K562 (cell line): ENCODE measurements at regions not wholly inside any gene's neighbourhood (a gene's known extent, or its start where the extent isn't known, plus 50 kb on each side); places are given as distances from the start of the nearest gene placed in this dataset.

Experiments used
- ATAC-seq: fragments of 200-7000 bp; cut with Tn5 transposase; 3 replicates; pipeline ENCODE4 v1.9.1; 2020; ENCODE audit warnings: moderate library complexity
- BruUV-seq: library from RNA; stranded (reverse); fragments of 400-500 nt; replicated peaks from 2 replicates; lab custom pipeline; 2021; lab: Mats Ljungman, UMichigan
- CTCF ChIA-PET: fragments of 300-600 bp; formaldehyde crosslinking; extraction: SDS; loops from one replicate; lab custom pipeline; 2021; ENCODE audit warnings: low intra/inter-chr PET ratio; lab: Yijun Ruan, JAX
- POLR2A ChIA-PET: fragments of 300-600, 350-650 bp; sonication (Branson Sonifier 250); formaldehyde crosslinking; extraction: SDS; loops from one replicate; lab custom pipeline; 2021; ENCODE audit warnings: antibody characterized with exemption, inconsistent platforms; lab: Yijun Ruan, JAX
- DNase-seq, 4 experiments: peaks; one replicate each; pipeline versions ENCODE4 v3.0.0 to v3.0.0-alpha.2; 2011 to 2018; ENCODE audit warnings: low spot score in 3 of 4, mixed read lengths in 3 of 4; ENCODE audit errors: extremely low read depth in 1 of 4
- FAIRE-seq: peaks from 2 replicates; lab custom pipeline; 2011; peaks lifted over from hg19 to GRCh38; lab: Jason Lieb, UNC
- H2AFZ ChIP-seq: 2 replicates; pipeline ENCODE4 v1.6.0; 2011; ENCODE audit warnings: low read depth, low read length, control low read depth, inconsistent platforms
- H3K27ac ChIP-seq: fragments of 200-600 bp; 3 replicates; pipeline ENCODE4 v1.8.0; 2011; ENCODE audit warnings: low read depth, mild to moderate bottlenecking, control low read depth, inconsistent platforms, low read length, moderate library complexity, mixed read lengths; ENCODE audit errors: extremely low read depth
- H3K27me3 ChIP-seq, 2 experiments: fragments of 300-600 bp in 1 of 2; 2 replicates in 1 of 2; 3 replicates in 1 of 2; pipeline versions ENCODE4 v1.6.0 to v1.8.0; 2011; ENCODE audit warnings: inconsistent platforms in 2 of 2, low read length in 2 of 2, mild to moderate bottlenecking in 1 of 2, mixed read lengths in 1 of 2, moderate library complexity in 1 of 2; ENCODE audit not compliant: control insufficient read depth in 2 of 2, insufficient read depth in 2 of 2
- H3K36me3 ChIP-seq: fragments of 300-600 bp; 3 replicates; pipeline ENCODE4 v1.8.0; 2011; ENCODE audit warnings: mild to moderate bottlenecking, low read length, inconsistent platforms; ENCODE audit not compliant: control insufficient read depth, insufficient read depth
- H3K4me1 ChIP-seq, 2 experiments: fragments of 200-600 bp in 1 of 2; replicated peaks in 1 of 2; 2 replicates in 1 of 2; 3 replicates in 1 of 2; pipeline versions ENCODE4 v1.5.1 to v1.8.0; 2011; ENCODE audit warnings: inconsistent platforms in 2 of 2, low read length in 2 of 2, mild to moderate bottlenecking in 1 of 2, mixed read lengths in 1 of 2, moderate library complexity in 1 of 2; ENCODE audit not compliant: control insufficient read depth in 2 of 2, insufficient read depth in 2 of 2
- H3K4me2 ChIP-seq: 2 replicates; pipeline ENCODE4 v1.6.1; 2011; ENCODE audit warnings: low read length, control low read depth, inconsistent platforms, mixed read lengths; ENCODE audit not compliant: insufficient read depth
- H3K4me3 ChIP-seq: fragments of 200-600 bp; sonication (generic), shearing (Covaris generic); 2 replicates; pipeline ENCODE4 v1.5.1; 2016; ENCODE audit warnings: control low read depth, inconsistent platforms
- H3K79me2 ChIP-seq: fragments of 200-600 bp; 3 replicates; pipeline ENCODE4 v1.8.0; 2011; ENCODE audit warnings: low read length, inconsistent platforms; ENCODE audit not compliant: control insufficient read depth, insufficient read depth
- H3K9ac ChIP-seq, 2 experiments: 2 replicates each; pipeline versions ENCODE4 v1.6.0 to v1.6.1; 2011; ENCODE audit warnings: low read depth in 2 of 2, low read length in 2 of 2, control low read depth in 1 of 2, inconsistent platforms in 1 of 2, mild to moderate bottlenecking in 1 of 2, mixed read lengths in 1 of 2; ENCODE audit not compliant: insufficient read depth in 1 of 2
- H3K9me1 ChIP-seq: one replicate; pipeline ENCODE4 v1.6.0; 2011; ENCODE audit warnings: inconsistent platforms, mild to moderate bottlenecking, low read length, moderate library complexity; ENCODE audit not compliant: control insufficient read depth, insufficient read depth
- H3K9me3 ChIP-seq: replicated peaks from 2 replicates; pipeline ENCODE4 v1.5.1; 2011; ENCODE audit warnings: low read depth, low read length, inconsistent platforms; ENCODE audit not compliant: control insufficient read depth, insufficient read depth
- H4K20me1 ChIP-seq: replicated peaks from 2 replicates; pipeline ENCODE4 v1.6.1; 2011; ENCODE audit warnings: low read length, inconsistent platforms, mixed read lengths; ENCODE audit not compliant: control insufficient read depth, insufficient read depth
- BRCA1 ChIP-seq, 2 experiments: fragments of 450-650 bp in 1 of 2; sonication (generic) in 1 of 2; formaldehyde crosslinking in 1 of 2; IDR thresholded peaks; 2 replicates each; pipeline versions ENCODE4 v1.5.0 to v1.6.1; 2017 to 2020; ENCODE audit warnings: mild to moderate bottlenecking in 1 of 2, missing genetic modification reagents in 1 of 2
- CREB3L1 ChIP-seq: fragments of 450-650 bp; IDR thresholded peaks from 2 replicates; pipeline ENCODE4 v1.6.1; 2014; ENCODE audit warnings: low read depth, mild to moderate bottlenecking, moderate library complexity, borderline replicate concordance
- CXXC5 ChIP-seq: fragments of 250-450 bp; sonication (Bioruptor Pico); IDR thresholded peaks from 2 replicates; pipeline ENCODE4 v1.8.0; 2022; ENCODE audit warnings: inconsistent platforms, mild to moderate bottlenecking, moderate library complexity
- ESRRA ChIP-seq: fragments of 450-650 bp; IDR thresholded peaks from 2 replicates; pipeline ENCODE4 v1.6.1; 2014; ENCODE audit warnings: low read depth, mild to moderate bottlenecking, moderate library complexity, borderline replicate concordance
- HNRNPL ChIP-seq: fragments of 200-400 bp; formaldehyde crosslinking; IDR thresholded peaks from 2 replicates; pipeline ENCODE4 v1.6.1; 2017; ENCODE audit warnings: low read depth, mild to moderate bottlenecking, low read length
- KAT2B ChIP-seq: IDR thresholded peaks from one replicate; pipeline ENCODE4 v1.6.1; 2012; ENCODE audit warnings: low read depth, mild to moderate bottlenecking, control low read depth, inconsistent platforms, low read length, moderate library complexity
- KLF10 ChIP-seq: fragments of 250-450 bp; sonication (Bioruptor Pico); IDR thresholded peaks from 2 replicates; pipeline ENCODE4 v1.6.1; 2021; ENCODE audit warnings: matching md5 sums
- MCM3 ChIP-seq: fragments of 450-650 bp; IDR thresholded peaks from 2 replicates; pipeline ENCODE4 v1.6.1; 2016
- PKNOX1 ChIP-seq: fragments of 450-650 bp; IDR thresholded peaks from 2 replicates; pipeline ENCODE4 v1.6.1; 2016
- POLR2AphosphoS5 ChIP-seq: IDR thresholded peaks from 2 replicates; pipeline ENCODE4 v1.6.1; 2011; ENCODE audit warnings: mild to moderate bottlenecking, low read depth, low read length, moderate library complexity; ENCODE audit not compliant: control insufficient read depth, insufficient read depth
- SIX5 ChIP-seq, 2 experiments: IDR thresholded peaks; 2 replicates each; pipeline ENCODE4 v1.6.1; 2011; ENCODE audit warnings: low read length in 2 of 2, borderline replicate concordance in 1 of 2, low read depth in 1 of 2, mild to moderate bottlenecking in 1 of 2, moderate library complexity in 1 of 2; ENCODE audit not compliant: insufficient read depth in 1 of 2
- SMARCC2 ChIP-seq: fragments of 450-650 bp; IDR thresholded peaks from 2 replicates; pipeline ENCODE4 v1.6.1; 2017; ENCODE audit warnings: antibody characterized with exemption, moderate library complexity, mild to moderate bottlenecking, low read depth
- USF1 ChIP-seq: sonication (generic); formaldehyde crosslinking; IDR thresholded peaks from 2 replicates; pipeline ENCODE4 v1.9.0; 2022; ENCODE audit warnings: mild to moderate bottlenecking, missing genetic modification reagents
- XRCC4 ChIP-seq: IDR thresholded peaks from one replicate; pipeline ENCODE4 v1.6.1; 2011; ENCODE audit not compliant: insufficient read depth, insufficient read length; ENCODE audit errors: extremely low read depth
- XRCC5 ChIP-seq: fragments of 200-400 bp; formaldehyde crosslinking; IDR thresholded peaks from 2 replicates; pipeline ENCODE4 v1.6.1; 2017; ENCODE audit warnings: low read depth, mild to moderate bottlenecking, low read length
- YBX1 ChIP-seq: fragments of 450-650 bp; IDR thresholded peaks from 2 replicates; pipeline ENCODE4 v1.7.1; 2016; ENCODE audit warnings: mild to moderate bottlenecking
- WGBS: fragments of 100-300 bp; shearing (Covaris generic); methylation state at CpG from one replicate; pipeline ENCODE4 v1.1.6; 2016; ENCODE audit warnings: low coverage, mixed read lengths; ENCODE audit not compliant: insufficient coverage; ENCODE audit errors: missing lambda C conversion rate; 5-methylcytosine and 5-hydroxymethylcytosine counted together
- in situ Hi-C: fragments of 300-500 bp; cut with MboI; formaldehyde crosslinking; loops from 4 replicates; pipeline ENCODE4 v1.15.0; 2018; ENCODE audit warnings: inconsistent platforms, mixed read lengths
- intact Hi-C: fragments of 100-400 bp; cut with micrococcal nuclease; formaldehyde crosslinking; loops from 2 replicates; pipeline ENCODE4 v1.14.2; 2022

- BruUV-seq: TSS peak; percentile 98
- ATAC-seq: peak; percentile 94
- H3K27me3 ChIP-seq: no peaks in the 10 kb centered on the region
- DNase-seq: peak; percentile 88 to 98 (median 90)
- in situ Hi-C loops (no loop called here), intact Hi-C loops (no loop called here)
- under 1% methylated on average over 7 of the region's 8 CpGs for WGBS
- ChIA-PET CTCF (no interaction called here), POLR2A (interaction anchor here (0.5 to 3.5 kb wide), 15 partner anchors 9 to 383 kb away, joined by 3 to 26 read pairs (median 4); no protein-coding TSS in a partner anchor)
- no peaks in the 10 kb centered on the region for H3K79me2 ChIP-seq
- H3K4me3 ChIP-seq: peak overlapping the region; percentile 5; the same call in 1 of the 2 replicates
- H3K9ac ChIP-seq: peak overlapping the region; percentile 78 to 85; a peak in 3 of 4 replicates
- H3K4me1 ChIP-seq: peaks cover 18 to 38% of the 10 kb centered on the region in 2 experiments
- H3K27ac ChIP-seq: peak overlapping the region; percentile 96
- FAIRE-seq: peak; percentile 99
- H2AFZ ChIP-seq: peak overlapping the region; percentile 79
- peaks cover 11% of the 10 kb centered on the region for H3K9me3 ChIP-seq
- H3K9me1 ChIP-seq: no peaks in the 10 kb centered on the region
- no peaks in the 10 kb centered on the region for H4K20me1 ChIP-seq
- H3K36me3 ChIP-seq: no peaks in the 10 kb centered on the region
- peak overlapping the region; percentile 76 for H3K4me2 ChIP-seq
- no peak for TF ChIP-seq MCM3
- peak; percentile 37; the same call in 1 of the 2 replicates for TF ChIP-seq XRCC5
- peak; percentile 93 for TF ChIP-seq USF1 (CRISPR knock-in tag)
- peak; percentile 84; the same call in 1 of the 2 replicates for TF ChIP-seq CREB3L1
- TF ChIP-seq ESRRA: peak; percentile 87
- no peak for TF ChIP-seq BRCA1 (IDR thresholded peaks at IDR 0.05)
- no peak for TF ChIP-seq BRCA1 (CRISPR knock-in tag; IDR thresholded peaks at IDR 0.05)
- no peak for TF ChIP-seq KLF10 (CRISPR knock-in tag)
- no peak for TF ChIP-seq YBX1
- TF ChIP-seq SIX5 (IDR thresholded peaks at IDR 0.05; ENCODE audit: borderline replicate concordance in 1 of 2, insufficient read depth in 1 of 2, low read depth in 1 of 2, low read length in 2 of 2): no peak
- no peak for TF ChIP-seq KAT2B
- TF ChIP-seq SMARCC2: peak; percentile 90
- peak; percentile 69; the same call in 1 of the 2 replicates for TF ChIP-seq CXXC5 (CRISPR knock-in tag)
- no peak for TF ChIP-seq HNRNPL
- TF ChIP-seq XRCC4: no peak
- peak; percentile 96 for TF ChIP-seq POLR2AphosphoS5
- peak; percentile 98 for TF ChIP-seq PKNOX1
Measured at GRCh38 chr15:58331913-58332675, 99.7 kb upstream of the LIPC start.
